HG03135 (cell line): ENCODE measurements at regions not wholly inside any gene's neighbourhood (a gene's known extent, or its start where the extent isn't known, plus 50 kb on each side); places are given as distances from the start of the nearest gene placed in this dataset.
"Not testable (repeated sequence)": the region's sequence is repeated elsewhere in the genome, so short reads cannot be mapped to it uniquely, and the experiment has no call there.

Experiments used
- ATAC-seq: cut with Tn5 transposase; IDR thresholded peaks from one replicate; pipeline ENCODE4 v1.9.1; 2021; ENCODE audit warnings: mild to moderate bottlenecking, moderate library complexity; ENCODE audit not compliant: unreplicated experiment

DNA sequence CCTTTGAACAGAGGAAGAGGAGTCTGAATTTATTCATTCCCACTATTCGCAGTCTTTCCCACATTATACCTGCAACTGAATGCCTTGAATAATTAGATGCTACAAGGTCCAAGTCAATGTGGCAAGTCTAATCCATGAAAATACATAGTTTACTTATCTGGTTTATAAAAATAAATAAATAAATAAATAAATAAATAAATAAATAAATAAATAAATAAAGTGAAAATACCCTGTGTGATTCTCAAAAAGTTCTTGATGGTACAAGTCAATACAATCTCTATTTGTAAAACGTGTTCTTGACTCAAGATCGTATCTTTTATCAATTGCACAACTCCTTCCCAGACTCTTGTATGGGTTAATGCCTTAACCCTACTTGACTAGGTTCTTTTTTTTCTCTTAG is 417.7 kb downstream of the ZWINT start:
- ATAC-seq, result no peak

DNA sequence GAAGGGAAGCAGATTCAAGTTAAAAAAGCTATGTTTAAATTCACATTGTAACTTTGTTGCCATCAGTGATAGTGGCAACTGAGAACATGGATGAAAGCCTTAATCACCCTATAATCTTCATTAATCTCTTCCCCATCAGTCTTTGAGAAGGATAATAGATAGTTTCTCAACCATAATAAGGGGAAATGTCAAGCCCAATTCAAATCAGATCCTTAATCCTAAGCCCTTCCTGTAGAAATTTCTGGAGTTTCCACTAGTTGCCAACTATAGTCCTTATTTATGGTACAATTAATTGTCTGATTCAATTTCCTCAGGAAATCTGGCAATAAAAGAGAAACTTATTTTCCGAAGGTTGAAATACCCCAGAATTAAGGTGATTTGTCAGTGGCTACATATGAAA is 431.8 kb downstream of the ZWINT start:
- no peak for ATAC-seq

GRCh38 chr10:55899472-55900147 is 461.4 kb downstream of the ZWINT start:
- ATAC-seq, result not testable (repeated sequence)

DNA sequence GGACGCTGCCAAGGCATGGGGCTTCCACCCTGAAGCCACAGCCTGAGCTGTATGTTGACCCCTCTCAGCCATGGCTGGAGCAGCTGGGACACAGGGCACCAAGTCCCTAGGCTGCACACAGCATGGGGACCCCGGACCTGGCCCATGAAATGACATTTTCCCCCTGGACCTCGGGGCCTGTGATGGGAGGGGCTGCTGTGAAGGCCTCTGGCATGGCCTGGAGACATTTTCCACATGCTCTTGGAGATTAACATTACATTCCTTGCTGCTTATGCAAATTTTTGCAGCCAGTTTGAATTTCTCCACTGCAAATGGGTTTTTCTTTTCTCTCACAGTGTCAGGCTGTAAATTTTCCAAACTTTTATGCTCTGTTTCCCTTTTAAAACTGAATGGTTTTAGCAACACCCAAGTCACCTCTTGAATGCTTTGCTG is 463.6 kb downstream of the ZWINT start:
- no peak for ATAC-seq

DNA sequence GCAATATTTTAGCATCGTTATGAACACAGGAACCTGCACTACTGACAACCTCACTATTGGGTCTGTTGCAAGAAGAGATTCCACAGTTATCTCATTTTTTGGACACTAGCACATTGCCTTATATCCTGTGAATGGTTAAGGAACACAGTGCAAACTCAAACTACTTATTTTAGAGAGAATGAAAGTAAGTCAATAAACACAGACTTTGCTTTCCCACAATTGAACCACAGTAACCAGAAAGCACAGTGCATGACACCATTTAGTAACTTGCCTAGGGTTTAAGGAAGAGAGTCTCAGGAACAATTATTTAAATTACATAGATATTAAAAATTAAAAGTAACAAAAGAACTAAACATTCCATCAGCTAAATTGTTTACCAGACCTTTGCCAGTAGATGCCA is 468.8 kb downstream of the ZWINT start:
- ATAC-seq, result no peak

- ATAC-seq, result no peak
Measured at GRCh38 chr10:55881588-55881987, 479.5 kb downstream of the ZWINT start.

- no peak for ATAC-seq
Measured at GRCh38 chr10:55873485-55873884, 487.6 kb downstream of the ZWINT start.

DNA sequence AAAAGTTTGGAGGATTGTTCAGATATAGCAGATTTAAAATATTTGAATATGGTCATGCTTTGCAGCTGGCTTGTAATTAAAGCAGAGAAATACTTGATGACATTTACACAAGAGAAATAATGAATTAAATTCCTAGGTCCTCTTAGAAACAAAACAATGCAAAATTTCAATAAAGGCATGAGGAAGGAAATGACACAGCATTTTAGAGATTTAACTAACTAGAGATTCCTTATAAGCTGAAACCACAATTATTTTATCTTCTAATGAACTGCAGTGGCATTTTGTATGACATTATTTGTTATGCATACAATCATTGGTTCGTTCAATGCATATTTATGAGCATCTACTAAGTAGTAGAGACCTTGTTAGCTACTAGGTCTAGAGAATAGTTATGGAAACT is 490.9 kb downstream of the ZWINT start:
- no peak for ATAC-seq

- ATAC-seq, result no peak
Measured at GRCh38 chr10:55867848-55868247, 493.2 kb downstream of the ZWINT start.

GRCh38 chr10:55858730-55859129 is 502.3 kb downstream of the ZWINT start:
- ATAC-seq, result no peak

DNA sequence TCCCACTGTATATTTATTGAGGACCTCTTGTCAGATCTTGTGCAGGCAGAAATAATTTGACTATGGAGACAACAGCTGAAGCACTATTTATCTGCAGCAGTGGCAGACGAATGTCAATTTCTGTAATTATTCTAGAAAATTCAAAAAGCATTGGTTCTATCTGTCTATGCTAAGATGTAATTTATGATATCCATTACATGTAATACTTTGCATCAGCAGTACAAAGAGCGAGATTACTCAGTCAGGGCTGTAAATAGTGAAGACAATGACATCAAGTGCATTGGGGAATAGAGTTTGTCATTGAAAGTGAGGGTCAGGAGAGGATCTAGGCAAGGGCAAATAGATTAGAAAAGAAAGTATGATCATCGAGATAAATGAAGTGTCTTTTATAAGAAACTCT is 508.2 kb downstream of the ZWINT start:
- ATAC-seq, result no peak

GRCh38 chr10:55837273-55837672 is 523.8 kb downstream of the ZWINT start:
- no peak for ATAC-seq

GRCh38 chr10:55822096-55822495 is 539.0 kb downstream of the ZWINT start:
- no peak for ATAC-seq

DNA sequence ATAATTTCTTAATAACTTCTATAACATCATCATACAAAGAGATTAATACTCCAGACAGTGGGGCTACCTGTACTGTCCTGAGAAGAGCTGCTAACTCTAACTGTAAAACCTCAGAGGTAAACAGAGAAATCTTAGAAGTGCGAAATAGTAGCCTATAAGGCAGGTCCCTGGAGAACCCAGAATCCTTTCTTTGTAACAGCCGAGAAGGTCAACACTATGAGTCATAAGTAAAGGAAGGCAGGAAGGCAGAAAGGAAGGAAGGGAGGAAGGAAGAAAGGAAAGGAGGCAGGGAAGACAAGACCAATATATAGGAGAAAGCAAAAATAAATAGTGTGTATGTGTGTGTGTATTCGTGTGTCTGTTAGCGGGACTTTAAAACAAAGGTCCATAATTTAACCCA is 540.6 kb downstream of the ZWINT start:
- no peak for ATAC-seq

- ATAC-seq, result no peak
Measured at GRCh38 chr10:55820071-55820470, 541.0 kb downstream of the ZWINT start.

GRCh38 chr10:55813451-55814170 is 547.4 kb downstream of the ZWINT start:
- no peak for ATAC-seq

- no peak for ATAC-seq
Measured at GRCh38 chr10:55803055-55803454, 558.0 kb downstream of the ZWINT start.

- ATAC-seq, result no peak
Measured at GRCh38 chr10:55801353-55801661, 559.8 kb downstream of the ZWINT start.

DNA sequence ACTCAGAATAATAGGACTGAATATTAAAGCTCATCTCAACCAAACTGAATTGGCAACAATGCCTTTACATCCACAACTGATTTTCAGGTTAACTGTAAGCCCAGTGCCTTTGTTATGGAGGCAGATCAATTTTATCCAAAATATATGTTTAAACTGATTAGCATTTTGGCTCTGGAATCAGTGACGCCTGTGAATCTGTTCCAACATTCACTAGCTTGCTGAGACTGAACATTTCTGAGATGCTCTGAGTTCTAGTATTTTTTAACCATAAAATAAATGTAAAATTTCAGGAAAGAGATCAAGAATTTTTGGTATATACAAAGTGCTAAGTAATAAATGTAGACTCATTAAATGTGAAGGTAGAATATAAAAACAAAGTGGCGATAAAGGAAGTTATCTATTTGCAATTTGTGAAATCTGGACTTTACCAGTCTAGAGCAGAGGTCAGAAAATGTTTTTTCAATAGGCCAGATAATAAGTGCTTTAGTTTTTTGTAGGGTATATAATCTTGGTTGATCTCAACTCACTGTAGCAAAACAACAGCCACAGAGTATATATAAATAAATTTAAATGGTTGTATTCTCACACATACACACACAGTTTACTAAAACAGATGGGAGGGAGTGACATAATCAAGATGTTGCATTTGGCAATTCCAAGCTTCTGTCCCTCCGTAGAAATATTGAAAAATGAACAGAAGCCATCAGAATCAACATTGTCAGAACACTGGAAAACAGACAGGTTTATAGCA is 560.3 kb downstream of the ZWINT start:
- ATAC-seq, result no peak

- no peak for ATAC-seq
Measured at GRCh38 chr10:55793024-55793423, 568.0 kb downstream of the ZWINT start.

DNA sequence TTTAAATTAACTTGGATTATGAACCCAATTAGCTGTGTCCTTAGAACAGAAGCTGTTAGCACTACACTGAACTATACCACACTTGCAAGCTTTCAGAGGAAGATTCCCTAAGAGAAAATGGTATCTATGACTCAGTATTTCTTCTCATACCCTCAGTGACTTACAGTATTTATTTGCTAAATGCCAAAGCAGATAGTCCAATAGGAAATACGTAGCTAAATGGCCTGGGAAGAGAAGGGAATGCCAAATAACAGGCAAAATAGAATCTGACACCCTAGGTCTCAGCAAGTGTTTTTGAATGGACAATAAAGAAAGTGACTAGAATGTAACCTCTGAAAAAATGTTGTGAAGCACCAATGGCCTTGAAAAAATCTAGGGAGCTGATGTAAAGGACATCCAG is 570.8 kb downstream of the ZWINT start:
- not testable (repeated sequence) for ATAC-seq

DNA sequence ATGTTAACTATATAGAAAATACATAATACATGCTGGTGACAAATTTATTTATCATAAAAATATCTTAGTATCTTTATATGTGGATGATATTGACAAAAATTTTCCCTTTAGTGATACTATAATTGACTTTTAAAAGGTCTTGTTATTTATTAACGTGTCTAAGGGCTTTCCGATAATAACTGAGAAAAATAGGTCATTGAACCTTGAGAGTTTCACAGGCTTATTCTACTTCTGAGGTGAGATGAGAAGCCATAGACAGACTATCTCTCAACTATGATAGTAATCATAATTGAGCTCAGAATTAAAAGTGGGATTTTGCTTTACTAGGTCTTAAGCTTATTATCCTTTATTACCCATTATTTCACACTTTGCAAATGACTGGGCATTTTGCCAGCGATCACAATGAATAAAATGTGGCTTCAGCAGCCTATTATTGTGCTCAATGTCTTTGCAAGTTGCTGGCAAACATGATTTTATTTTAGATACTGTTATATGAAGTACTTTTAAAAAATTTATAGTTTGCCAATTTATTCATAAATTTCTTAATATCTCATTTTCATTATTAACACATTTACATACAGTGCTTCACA is 574.5 kb downstream of the ZWINT start:
- no peak for ATAC-seq
